GM19043 (cell line): ENCODE measurements at regions not wholly inside any gene's neighbourhood (a gene's known extent, or its start where the extent isn't known, plus 50 kb on each side); places are given as distances from the start of the nearest gene placed in this dataset.
"Not testable (repeated sequence)": the region's sequence is repeated elsewhere in the genome, so short reads cannot be mapped to it uniquely, and the experiment has no call there.

Experiments used
- ATAC-seq: cut with Tn5 transposase; IDR thresholded peaks from one replicate; pipeline ENCODE4 v1.9.1; 2021; ENCODE audit warnings: low read depth; ENCODE audit not compliant: unreplicated experiment

DNA sequence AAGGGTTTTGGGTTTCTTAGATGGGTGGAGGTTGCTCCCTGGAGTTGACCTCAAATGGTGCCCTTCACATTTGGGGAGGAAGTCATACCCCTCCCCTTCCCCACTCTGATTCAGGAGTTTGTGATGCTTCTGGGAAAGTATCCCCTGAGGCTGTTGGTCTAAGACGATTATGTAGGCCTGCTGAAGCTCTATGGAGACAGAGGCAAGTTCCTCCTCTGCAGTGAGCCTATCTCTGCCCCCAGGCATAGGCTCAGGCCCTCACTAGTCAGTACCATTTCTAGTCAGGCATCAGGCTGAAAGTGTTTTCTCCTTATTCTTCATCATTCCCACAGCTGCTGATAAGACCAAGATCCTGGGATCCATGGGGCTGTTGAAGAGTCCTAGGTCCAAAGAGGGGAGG, 271.6 kb upstream of the NUDT12 start:
- ATAC-seq: no peak

DNA sequence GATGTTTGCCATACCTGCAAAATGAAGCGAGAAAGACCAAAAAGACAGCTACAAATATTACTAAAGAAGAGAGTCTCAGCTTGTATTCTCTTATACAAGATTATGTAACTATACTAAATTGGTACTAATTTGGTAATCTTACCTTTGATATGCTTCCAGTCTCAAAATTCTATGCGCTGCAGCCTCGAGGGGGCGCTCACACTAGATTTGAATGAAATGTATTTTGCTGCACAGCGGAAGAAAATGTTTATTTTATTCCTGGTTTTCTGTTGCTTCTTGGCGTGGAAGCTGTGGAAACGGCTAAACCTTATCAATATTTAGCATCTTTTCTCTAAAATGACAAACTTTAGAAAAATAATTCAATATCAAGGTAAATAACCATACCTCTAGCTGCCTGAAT, 267.0 kb upstream of the NUDT12 start:
- no peak for ATAC-seq

DNA sequence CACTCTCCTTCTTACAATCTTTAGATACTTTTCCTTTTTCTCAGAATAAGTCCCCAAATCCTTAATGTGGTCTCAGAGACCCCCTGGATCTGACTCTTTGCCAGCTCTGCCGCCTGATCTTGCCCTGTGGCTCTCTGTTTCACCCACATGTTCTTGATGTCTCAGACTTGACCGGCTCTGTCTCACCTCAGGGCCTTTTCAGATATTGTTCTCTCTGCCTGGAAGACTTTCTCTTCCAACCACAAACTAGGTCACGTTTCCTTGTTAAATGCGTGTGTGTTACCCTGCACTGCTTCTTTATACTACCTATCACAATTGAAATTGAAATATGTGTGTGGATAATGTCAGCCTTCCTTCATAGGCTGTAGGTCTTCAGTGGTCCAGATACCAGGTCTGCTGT, 265.4 kb upstream of the NUDT12 start:
- no peak for ATAC-seq

DNA sequence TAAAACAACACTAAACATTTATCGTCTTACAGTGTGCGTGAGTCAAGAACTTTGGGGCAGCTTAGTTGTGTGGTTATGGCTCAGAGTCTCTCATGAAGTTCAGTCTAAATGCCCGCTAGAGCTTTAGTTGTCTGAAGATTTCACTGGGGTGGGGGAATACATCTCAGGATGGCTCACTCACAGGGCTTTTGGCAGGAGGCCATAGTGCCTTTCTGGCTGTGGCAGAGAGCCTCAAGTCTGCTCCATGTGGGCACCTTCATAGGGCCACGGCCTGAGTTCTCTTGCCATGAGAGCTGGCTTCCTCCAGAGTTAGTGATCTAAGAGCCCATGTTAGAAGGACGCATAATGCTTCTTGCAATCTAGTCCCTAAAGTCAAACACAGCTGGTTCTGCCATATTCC, 258.8 kb upstream of the NUDT12 start:
- no peak for ATAC-seq

DNA sequence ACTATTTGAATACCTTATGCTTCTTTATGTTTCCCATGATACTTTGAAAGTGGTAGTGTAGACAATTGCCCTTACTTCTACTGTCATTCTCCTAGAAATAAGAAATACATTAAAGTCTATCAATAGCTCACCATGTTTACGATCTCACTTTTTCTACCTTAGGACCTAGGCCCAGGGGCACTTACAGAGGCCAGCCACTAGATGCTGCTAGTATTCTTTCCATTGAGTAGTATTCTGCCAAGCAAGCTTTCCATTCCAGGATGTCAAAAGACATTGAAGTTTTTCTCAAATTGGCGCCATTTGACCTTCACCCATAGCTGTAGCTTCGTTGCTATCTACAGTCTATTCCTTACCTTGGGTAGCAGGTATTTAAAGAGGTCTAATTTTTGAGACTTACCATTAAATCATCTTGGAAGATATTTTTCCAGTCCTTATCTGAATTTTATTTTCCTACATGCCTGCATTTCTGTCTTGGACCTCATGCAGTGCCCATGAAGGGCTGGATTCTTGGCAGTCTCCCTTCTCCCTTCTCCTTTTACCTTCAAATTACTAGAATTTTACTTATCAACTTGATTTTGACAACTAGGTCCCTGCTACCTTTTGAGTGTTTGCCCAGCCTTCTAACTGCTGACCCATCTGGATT, 246.0 kb upstream of the NUDT12 start:
- ATAC-seq: peak; percentile 75

DNA sequence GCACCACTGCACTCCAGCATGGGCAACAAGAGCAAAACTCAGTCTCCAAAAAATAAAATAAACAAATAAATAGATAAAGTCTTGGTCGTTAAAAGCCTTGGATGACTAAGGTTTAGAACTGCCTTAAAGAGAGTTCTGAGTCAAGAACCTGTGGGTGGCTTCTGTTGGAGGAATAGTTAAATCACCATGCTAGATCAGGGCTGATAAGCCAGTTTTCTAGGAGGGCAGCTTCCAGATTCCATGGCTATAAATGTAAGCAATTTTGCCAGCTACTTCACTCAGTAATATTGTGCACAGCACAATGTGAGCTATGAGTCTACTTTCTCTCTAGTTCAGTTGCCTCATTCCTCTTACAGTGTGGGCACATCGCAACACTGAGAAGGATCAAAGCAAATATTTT, 242.1 kb upstream of the NUDT12 start:
- no peak for ATAC-seq

DNA sequence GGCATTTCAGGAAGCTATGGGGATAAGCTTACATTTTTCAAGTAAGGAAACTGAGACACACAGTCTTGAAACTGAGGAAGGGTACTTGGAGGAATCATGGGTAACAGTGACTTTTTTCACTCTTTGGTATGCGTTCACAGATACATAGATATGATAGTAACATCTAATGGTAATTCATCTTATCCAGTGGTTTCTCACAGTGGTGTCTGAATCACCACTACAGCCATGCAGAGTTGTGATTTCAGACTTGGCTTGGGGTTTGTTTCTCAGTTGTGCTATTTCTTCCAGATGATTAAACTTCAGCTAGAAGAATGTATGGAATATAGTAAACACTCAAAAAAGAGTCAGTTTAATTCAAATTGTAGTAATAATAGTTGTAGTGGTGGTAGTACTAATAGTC, 239.1 kb upstream of the NUDT12 start:
- ATAC-seq: no peak

DNA sequence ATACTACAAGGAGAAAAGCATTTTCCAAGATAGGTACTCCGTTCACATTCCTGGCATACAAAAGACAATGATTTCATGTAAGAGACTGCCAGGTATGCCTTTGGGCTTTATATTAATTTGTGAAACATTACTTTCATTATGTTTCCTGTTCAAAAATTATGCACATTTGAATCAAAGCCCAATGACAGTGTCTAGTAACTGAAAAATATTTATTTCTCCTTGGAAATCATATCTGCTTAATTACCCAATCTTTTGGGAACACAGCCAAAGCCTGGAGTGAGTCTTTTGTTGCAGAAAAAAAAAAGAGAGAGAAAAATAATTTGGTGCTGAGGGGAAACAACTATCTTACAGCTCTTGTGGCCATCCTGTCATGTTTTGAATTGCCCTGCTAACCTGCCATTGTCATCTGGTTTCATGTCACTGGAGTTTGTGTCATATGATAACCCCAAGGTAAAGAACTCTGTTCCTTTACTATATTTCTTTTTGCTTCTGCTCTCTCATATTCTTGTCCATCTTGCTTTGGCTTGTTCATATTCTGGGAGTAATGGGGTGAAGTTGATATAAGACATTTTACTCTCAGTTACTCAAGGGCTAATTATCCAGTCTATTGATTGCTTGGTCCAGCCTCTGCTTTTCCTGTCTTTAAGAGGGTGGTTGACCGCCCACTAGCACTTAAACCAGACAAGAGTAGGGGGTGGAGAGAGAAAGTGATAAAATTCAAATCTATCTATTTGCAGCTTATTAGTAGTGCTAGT, 238.3 kb upstream of the NUDT12 start:
- ATAC-seq: no peak

DNA sequence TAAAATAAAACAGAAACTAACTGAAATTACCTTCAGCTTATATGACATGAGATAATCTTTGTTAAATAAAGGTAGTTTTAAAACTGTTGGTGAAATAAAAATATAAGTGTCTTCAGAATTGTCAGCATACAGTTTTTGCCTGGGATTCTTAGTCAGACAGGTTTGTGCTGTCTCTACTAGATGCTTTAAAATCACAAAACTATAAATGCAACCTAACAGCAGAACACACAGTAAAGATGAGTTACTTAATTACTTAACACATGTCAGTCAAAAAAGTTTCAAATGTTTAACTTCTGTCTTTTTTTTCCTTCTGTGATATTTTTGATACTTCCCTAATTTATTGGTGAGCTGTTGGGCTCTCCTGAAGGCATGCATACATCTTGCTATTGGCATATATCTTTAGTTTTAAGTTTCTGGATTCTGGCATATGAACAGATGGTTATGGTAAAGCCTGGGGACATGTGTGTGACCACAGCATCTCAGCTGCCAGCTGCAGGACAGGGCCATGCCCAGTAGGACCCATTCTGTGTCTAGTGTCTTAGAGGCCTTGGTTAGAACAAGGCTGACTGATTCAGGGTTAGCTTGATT, 231.1 kb upstream of the NUDT12 start:
- no peak for ATAC-seq

DNA sequence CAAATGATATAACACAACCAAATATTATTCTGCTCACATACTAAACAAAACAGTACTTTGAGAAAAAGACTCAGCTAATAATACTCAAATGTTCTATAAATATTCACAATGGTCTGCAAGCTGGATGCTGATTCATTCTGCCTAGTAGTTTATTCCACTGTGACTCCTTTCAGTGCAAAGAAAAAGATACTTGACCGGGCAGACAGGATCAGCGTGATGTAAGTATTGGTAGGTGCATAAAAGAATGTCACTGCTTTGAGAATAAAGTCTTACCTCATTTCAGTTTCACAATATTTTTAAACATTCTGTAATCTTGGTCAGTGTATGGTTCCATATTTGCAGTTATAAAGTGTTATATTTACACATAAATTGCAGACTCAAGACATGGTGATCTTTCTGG, 223.0 kb upstream of the NUDT12 start:
- no peak for ATAC-seq

DNA sequence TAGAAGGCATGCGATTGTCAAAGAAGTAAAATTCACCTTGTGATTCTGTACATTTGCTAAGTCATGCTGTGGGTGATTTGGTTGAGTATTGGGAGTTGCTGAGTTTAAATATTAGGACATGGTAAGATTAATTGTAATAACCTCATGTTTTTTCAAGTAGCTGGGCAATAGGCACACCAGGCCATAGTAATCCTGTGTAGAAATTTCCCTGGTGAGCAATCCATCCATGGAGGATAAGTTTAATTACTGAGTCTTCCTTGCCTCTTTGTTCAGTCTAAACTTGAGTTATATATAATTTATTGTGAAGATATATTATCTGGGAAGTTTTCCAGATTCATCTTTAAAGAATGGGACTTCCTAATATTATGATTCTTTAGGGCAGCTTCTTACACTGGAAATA, 221.1 kb upstream of the NUDT12 start:
- no peak for ATAC-seq

DNA sequence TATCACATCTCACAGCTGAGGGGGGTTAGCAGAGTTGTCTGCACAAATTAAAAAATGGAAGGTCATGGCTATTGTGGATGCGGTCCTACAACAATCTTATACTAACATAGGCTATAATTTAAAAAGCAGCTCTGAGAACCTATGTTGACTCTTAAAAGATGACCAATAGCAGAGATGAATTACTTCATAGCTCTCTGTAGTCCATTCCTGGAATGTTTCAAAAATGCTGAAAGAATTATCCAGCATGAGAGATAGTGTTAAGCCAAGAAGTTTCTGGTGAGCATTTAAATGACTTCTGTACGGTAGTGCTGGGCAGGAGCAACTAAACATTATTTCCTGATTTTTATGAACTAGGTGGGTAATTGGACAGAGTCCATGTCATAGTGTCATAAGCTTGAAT, 218.2 kb upstream of the NUDT12 start:
- ATAC-seq: no peak

DNA sequence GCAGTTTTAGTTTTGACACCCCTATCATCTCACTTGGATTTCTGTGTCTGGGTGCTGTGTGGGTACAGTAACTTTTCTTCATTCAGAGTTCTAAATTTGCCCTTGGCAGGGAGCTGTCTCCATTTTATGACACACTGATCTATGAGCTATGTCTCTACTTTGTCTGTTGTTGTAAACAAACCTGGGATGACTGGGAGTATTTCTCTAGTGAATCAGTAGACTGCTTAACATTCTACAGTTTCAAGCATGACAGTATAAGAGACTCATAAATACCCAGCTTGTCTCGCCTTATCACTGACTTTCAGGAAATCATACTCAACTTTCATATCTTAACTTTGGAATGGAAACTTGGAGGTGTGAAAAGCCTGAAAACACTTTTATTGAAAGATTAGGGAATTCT, 212.1 kb upstream of the NUDT12 start:
- no peak for ATAC-seq

DNA sequence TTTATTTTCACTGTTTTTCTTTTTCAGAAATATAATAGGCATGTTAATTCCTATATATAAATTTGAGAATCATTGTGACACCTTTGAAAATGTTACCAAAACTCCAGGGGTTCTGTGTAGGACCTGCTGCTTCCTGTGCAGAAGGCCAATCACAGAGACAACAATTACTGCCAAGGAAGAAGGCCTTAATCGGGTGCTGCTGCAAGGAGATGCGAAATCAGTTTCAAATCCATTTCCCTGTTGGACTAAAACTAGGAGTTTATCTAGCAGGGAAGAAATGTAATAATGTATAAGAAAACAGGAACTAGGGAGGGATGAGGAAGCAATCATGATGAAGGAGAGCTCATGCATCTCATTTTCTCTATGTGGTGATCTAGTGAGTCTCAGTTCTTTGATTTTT, 209.7 kb upstream of the NUDT12 start:
- ATAC-seq: no peak

DNA sequence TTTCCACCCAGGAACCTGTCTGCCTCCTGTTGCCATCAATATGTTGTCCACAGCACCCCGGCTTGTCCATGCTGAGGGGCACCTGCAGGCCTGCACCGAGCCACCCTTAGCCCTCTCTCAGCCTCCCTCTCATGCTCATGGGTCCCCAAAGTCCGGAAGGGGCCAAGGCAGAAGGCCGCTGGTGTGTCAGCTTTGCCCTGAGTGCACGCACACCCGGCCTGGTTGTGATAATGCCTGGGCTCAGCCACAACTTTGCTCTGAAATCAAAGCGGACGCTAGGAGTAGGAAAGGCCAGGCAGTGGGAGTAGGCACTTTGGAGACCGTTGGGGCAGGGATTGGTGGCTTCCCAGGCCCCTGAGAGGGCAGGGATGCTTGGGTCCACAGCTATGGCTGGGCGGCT, 201.8 kb upstream of the NUDT12 start:
- ATAC-seq: no peak

DNA sequence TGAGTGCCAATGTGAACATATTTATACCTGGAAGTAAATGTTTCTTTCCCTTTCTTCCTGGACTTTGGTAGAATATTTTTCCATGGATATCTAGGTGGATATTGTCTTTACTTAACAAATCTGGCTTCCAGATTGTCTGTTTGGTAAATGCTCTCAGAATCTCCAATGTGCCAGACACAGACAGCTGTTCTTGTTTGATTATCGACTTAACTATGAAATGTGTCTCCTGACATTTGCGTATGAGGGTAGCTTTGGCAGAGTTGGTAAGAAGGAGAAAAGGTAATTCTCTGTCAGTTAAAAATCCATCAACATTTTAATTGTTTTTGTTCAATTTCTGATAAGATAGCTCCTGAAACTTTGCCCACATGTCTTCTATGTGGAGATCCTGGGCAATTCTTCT, 196.4 kb upstream of the NUDT12 start:
- no peak for ATAC-seq

DNA sequence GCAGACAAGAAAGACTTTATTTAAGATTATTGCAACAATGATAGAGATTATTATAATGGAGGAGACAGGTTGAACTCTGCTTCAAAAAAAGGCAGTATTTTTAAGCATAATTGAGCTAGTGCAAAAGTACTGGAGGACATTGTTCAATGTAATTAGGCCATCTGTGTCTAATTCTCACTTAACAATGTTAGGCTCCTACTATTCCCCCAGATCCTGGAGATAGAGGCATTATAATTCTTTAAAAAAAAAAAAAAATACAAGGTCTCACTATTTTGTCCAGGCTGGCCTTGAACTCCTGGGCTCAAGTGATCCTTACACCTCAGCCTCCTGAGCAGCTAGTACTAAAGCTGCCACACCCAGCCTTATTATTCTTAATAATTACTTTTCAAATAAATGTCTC, 193.4 kb upstream of the NUDT12 start:
- no peak for ATAC-seq

DNA sequence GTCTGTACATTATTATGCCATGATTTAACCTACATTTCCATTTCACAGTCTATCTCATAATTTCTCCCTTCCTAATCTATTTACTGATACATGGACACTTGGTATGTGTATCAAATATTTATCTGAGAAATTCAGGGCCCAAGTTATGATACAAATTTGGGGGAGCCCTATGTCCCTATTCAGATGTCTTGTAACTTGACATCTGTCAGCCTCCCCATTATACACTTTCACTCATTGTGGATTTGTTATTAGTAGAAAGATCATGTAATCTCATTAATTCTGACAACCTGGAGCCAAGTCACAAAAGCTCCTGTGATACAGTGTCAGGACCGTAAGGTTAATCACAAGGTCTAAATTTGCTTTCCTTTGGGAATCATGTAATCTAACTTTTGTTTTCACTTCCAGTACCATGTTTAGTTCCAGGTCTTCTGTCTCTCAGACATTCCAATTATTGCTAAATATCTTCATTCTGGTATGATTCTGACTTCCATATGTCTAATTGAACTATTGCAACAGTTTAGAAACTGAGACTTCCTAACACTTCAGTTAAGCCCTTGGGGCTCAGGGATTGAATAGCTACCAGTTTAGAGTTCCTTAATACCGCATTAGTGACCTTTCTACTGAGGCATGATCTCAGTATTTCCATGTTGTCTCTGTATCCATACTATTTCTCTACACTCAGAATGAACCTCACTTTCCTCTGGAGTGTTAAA, 182.9 kb upstream of the NUDT12 start:
- no peak for ATAC-seq

DNA sequence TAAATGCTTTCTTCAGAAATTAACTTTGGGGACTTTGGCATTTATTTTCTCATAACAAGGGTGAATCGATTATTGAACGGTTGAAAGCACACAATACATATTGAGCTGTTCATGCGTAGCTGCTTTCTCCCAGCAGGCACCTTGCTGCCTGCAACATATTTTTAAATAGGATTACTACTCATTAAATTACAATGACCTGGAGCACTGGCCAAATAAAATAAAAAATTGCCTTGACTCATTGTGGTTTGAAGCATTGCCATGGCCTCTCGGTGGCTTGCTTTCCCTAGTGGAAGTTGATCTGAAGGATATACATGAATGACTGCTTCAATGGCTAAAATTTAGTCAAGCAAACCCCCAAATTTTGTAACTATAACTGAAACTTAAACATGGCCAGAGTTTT, 181.6 kb upstream of the NUDT12 start:
- ATAC-seq: no peak

DNA sequence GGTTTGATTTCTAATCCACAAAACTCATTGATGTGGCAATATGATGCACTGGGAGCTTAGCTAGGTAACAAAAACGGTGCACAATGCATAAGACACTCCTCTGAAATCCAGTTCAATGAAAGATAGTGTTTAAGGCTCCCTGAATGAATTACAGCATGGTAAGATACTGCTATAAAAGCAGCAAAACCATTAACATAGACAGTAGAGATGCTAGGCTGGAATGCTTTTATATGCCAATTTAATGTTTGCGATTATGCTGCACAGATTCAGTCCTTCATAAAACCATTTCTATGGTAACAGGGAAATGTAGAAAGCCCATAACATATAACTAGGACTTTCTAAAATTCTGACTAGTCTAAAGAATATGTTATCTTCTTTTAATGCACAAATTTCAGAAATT, 180.8 kb upstream of the NUDT12 start:
- ATAC-seq: no peak

DNA sequence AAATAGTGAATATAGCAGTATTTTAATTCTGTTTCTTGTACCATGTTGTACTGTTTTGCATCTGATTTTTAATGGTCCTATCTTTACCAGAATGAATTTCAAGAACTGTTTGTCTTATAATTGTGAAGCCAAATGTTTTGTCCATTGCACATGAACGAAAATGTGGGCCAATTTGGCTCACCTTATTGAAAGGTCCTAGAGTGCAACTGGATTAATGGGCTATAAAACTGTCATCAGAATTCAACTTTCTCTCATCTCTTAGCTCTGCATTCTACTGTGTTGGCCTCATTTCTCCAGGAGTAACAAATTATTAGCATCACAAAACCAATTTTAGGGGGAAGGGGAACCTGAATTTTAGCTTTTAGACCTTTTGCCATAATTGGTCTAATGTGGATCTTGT, 179.4 kb upstream of the NUDT12 start:
- no peak for ATAC-seq

DNA sequence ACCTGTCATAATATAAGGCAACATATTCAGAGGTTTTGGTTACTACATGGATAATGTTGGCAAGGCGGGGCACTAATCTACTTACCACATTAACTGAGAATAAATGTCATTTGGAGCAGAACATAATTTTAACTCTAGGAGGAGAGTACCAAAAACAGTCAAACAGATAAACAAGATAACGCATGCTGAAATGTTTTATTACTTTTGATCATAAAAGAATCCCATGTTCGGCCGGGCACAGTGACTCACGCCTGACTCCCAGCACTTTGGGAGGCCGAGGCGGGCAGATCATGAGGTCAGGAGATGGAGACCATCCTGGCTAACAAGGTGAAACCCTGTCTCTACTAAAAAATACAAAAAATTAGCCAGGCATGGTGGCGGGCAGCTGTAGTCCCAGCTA, 173.8 kb upstream of the NUDT12 start:
- ATAC-seq: not testable (repeated sequence)
